ENCODE measurements at regions not wholly inside any gene's neighbourhood (a gene's known extent, or its start where the extent isn't known, plus 50 kb on each side); places are given as distances from the start of the nearest gene placed in this dataset.
A peak's percentile ranks its signal among the peaks of the same experiment; 100 is the strongest.
"Not testable (repeated sequence)": the region's sequence is repeated elsewhere in the genome, so short reads cannot be mapped to it uniquely, and the experiment has no call there.

- DNase-seq, result no peak
Measured at GRCh38 chr7:46932676-46933424, 649.1 kb downstream of the TNS3 start.

- DNase-seq, result no peak
Measured at GRCh38 chr7:46932306-46932675, 649.6 kb downstream of the TNS3 start.

GRCh38 chr7:46930366-46930765, 651.5 kb downstream of the TNS3 start:
- no peak for DNase-seq

GRCh38 chr7:46929359-46929758, 652.6 kb downstream of the TNS3 start:
- DNase-seq, result no peak

- DNase-seq, result no peak
Measured at GRCh38 chr7:46928719-46929118, 653.2 kb downstream of the TNS3 start.

GRCh38 chr7:46927131-46927810, 654.6 kb downstream of the TNS3 start:
- DNase-seq, result no peak

- DNase-seq, result no peak
Measured at GRCh38 chr7:46916581-46916980, 665.3 kb downstream of the TNS3 start.

- no peak for DNase-seq
Measured at GRCh38 chr7:46912692-46913091, 669.2 kb downstream of the TNS3 start.

GRCh38 chr7:46909601-46910051, 672.3 kb downstream of the TNS3 start:
- DNase-seq, result peak; percentile 52

GRCh38 chr7:46908770-46909169, 673.1 kb downstream of the TNS3 start:
- no peak for DNase-seq

- not testable (repeated sequence) for DNase-seq
Measured at GRCh38 chr7:46904523-46904922, 677.4 kb downstream of the TNS3 start.

- DNase-seq, result no peak
Measured at GRCh38 chr7:46902463-46902862, 679.4 kb downstream of the TNS3 start.

- no peak for DNase-seq
Measured at GRCh38 chr7:46900312-46901263, 681.3 kb downstream of the TNS3 start.

GRCh38 chr7:46897381-46897780, 684.5 kb downstream of the TNS3 start:
- DNase-seq, result no peak

- no peak for DNase-seq
Measured at GRCh38 chr7:46886669-46887374, 695.1 kb downstream of the TNS3 start.

- no peak for DNase-seq
Measured at GRCh38 chr7:46885167-46885566, 696.7 kb downstream of the TNS3 start.

GRCh38 chr7:46881507-46882127, 700.3 kb downstream of the TNS3 start:
- DNase-seq, result no peak

GRCh38 chr7:46880508-46881196, 701.3 kb downstream of the TNS3 start:
- no peak for DNase-seq

GRCh38 chr7:46879783-46880182, 702.1 kb downstream of the TNS3 start:
- DNase-seq, result no peak

- DNase-seq, result no peak
Measured at GRCh38 chr7:46871516-46871915, 710.4 kb downstream of the TNS3 start.

- DNase-seq, result no peak
Measured at GRCh38 chr7:46864716-46865115, 717.2 kb downstream of the TNS3 start.

Data from NCI-H1105 treated with DMSO at 0.1 percent for 48 hours (cell line).